GM12873 (cell line): ENCODE measurements at regions not wholly inside any gene's neighbourhood (a gene's known extent, or its start where the extent isn't known, plus 50 kb on each side); places are given as distances from the start of the nearest gene placed in this dataset.

Source experiments
- TF ChIP-seq, protein P1 (sequence below): IDR thresholded peaks from 2 replicates; pipeline ENCODE4 v1.5.1; 2012; ENCODE audit warnings: low read depth, mild to moderate bottlenecking, moderate library complexity, low read length, control low read depth; ENCODE audit not compliant: insufficient read depth; ENCODE audit errors: missing control alignments

DNA sequence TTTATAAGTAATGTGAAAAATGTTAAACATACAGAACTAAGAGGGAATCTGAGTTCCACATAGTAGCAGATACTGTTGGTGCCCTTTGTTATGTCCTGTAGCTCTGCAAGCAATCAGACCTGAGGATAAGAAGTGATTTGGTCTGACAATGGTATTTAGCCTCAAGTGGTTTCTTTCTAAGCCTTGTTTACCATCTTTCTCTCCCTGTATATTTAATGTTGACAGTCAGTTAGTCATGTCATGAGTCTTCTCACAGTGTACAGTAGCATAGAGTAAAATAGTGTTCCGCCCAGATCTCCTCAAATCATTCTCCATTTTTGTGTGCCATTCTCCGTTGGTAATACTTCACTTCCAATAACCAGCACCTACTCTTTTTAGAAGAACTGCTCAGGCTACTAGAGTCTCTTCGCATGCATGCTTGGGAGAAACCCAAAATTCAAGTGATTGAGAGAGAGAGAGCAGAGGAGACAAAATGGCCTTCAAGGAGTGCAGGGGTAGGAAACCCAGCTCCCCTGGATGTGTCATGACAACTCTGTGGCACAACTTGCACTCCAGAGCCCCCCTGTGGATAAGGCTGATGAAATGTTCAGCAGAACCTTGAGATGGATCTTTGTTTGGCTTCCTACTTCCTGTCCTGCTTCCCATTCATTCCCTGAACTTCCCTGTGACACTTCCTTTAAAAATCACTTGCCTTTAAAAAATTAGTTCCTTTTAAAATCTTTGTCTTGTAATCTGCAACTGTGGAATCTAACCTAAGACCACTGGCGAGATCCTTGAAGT, 129.2 kb upstream of the FST start:
- TF ChIP-seq, protein P1, sequence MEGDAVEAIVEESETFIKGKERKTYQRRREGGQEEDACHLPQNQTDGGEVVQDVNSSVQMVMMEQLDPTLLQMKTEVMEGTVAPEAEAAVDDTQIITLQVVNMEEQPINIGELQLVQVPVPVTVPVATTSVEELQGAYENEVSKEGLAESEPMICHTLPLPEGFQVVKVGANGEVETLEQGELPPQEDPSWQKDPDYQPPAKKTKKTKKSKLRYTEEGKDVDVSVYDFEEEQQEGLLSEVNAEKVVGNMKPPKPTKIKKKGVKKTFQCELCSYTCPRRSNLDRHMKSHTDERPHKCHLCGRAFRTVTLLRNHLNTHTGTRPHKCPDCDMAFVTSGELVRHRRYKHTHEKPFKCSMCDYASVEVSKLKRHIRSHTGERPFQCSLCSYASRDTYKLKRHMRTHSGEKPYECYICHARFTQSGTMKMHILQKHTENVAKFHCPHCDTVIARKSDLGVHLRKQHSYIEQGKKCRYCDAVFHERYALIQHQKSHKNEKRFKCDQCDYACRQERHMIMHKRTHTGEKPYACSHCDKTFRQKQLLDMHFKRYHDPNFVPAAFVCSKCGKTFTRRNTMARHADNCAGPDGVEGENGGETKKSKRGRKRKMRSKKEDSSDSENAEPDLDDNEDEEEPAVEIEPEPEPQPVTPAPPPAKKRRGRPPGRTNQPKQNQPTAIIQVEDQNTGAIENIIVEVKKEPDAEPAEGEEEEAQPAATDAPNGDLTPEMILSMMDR = no peak

GRCh38 chr5:53355316-53355715, 125.1 kb upstream of the FST start:
- TF ChIP-seq, protein P1 = no peak

DNA sequence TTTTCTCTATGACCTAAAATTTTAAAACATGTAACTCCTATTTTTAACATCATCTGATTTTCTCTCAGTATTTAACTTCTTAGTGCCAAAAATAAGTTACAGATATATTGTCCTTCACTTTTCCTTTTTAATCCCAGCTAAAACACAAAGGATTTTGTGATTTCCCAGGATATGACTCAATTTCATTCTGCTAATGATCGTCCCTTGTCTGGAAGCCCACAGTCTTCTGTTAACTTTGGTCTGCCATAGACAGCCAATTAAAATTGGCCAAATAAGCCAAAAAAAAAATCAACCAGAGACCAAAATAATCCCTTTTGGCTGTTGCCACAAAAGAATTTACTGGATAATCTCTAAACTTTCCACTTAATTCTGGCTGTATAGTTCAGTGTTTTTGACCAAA, 124.5 kb upstream of the FST start:
- TF ChIP-seq, protein P1 = no peak

- TF ChIP-seq, protein P1 = no peak
These were observed 123.0 kb upstream of the FST start for GRCh38 chr5:53357439-53357838.

DNA sequence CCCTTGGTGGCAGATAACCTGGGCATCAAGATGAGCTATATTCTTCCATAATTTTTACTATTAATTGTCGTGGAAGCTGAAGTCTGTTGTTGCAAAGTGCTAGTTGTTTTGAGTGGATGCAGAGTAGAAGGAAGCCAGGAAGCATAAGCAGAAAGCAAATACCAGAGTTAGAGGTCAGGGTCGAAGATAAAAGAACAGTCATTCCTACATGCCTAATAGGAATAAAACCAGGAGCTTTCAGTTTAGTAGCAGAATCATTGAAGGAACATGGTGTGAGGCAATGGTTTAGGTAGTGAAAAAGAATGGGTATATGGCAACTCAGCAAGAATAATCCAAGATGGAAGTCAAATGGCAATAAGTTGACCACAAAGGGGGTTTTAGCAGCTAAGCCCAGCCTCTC, 121.6 kb upstream of the FST start:
- TF ChIP-seq, protein P1 = no peak

DNA sequence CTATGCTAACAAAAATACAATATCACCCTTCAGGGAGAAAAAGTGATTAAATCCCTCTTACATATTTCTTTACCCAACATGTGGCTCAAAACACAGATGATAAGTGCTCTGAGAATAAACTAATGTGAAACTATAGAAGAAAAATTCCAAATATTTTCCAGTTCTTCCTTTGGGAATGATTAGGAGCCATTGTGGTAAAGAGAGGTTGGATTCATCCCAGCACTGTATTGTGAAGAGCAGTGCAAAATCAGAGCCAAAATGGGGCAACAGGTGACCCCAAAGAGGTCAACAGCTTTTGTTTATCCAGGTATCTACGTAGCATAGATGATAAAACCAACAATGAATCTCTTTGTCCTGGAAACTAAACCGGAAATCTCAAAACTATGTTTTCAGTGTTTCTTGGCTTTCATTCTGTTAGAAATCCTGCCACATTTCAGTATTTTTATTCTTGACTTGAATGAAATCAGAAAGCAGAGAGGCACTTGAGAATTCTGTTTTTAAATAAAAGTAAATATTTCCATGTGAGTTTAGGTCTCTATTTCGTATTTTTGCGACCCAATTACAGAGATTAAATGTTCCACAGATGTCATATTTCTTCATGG, 120.4 kb upstream of the FST start:
- TF ChIP-seq, protein P1 = no peak

GRCh38 chr5:53360811-53361210, 119.6 kb upstream of the FST start:
- TF ChIP-seq, protein P1 = no peak
